ENCODE measurements at regions not wholly inside any gene's neighbourhood (a gene's known extent, or its start where the extent isn't known, plus 50 kb on each side); places are given as distances from the start of the nearest gene placed in this dataset.

GRCh38 chr6:90347411-90347851 is 50.8 kb upstream of the BACH2 start:
- no peak overlapping the region for H3K4me3 ChIP-seq (ENCODE audit: low read length in 3 of 3)
- H3K27me3 ChIP-seq (ENCODE audit: control insufficient read depth in 3 of 3, insufficient read depth in 3 of 3, low read length in 3 of 3): peaks cover 0 to 9% (median 2%) of the 10 kb centered on the region in 3 donors
- no peaks in the 10 kb centered on the region for H3K4me1 ChIP-seq (ENCODE audit: control insufficient read depth in 3 of 3, insufficient read depth in 3 of 3, low read length in 3 of 3)
- no peaks in the 10 kb centered on the region for H3K36me3 ChIP-seq (ENCODE audit: control insufficient read depth in 3 of 3, insufficient read depth in 3 of 3, low read length in 3 of 3)
- H3K27ac ChIP-seq (ENCODE audit: low read depth, low read length): no peak overlapping the region
- no peaks in the 10 kb centered on the region for H3K9me3 ChIP-seq (ENCODE audit: control insufficient read depth in 3 of 3, low read length in 3 of 3)
- H3K9ac ChIP-seq (ENCODE audit: low read depth in 1 of 3, low read length in 3 of 3): no peak overlapping the region

GRCh38 chr6:90346729-90347128 is 50.1 kb upstream of the BACH2 start:
- peaks cover 0 to 9% (median 2%) of the 10 kb centered on the region in 3 donors for H3K27me3 ChIP-seq (ENCODE audit: control insufficient read depth in 3 of 3, insufficient read depth in 3 of 3, low read length in 3 of 3)
- H3K36me3 ChIP-seq (ENCODE audit: control insufficient read depth in 3 of 3, insufficient read depth in 3 of 3, low read length in 3 of 3): no peaks in the 10 kb centered on the region
- no peaks in the 10 kb centered on the region for H3K4me1 ChIP-seq (ENCODE audit: control insufficient read depth in 3 of 3, insufficient read depth in 3 of 3, low read length in 3 of 3)
- no peak overlapping the region for H3K27ac ChIP-seq (ENCODE audit: low read depth, low read length)
- H3K9ac ChIP-seq (ENCODE audit: low read depth in 1 of 3, low read length in 3 of 3): no peak overlapping the region
- H3K9me3 ChIP-seq (ENCODE audit: control insufficient read depth in 3 of 3, low read length in 3 of 3): no peaks in the 10 kb centered on the region
- H3K4me3 ChIP-seq (ENCODE audit: low read length in 3 of 3): no peak overlapping the region
